ENCODE measurements at regions not wholly inside any gene's neighbourhood (a gene's known extent, or its start where the extent isn't known, plus 50 kb on each side); places are given as distances from the start of the nearest gene placed in this dataset.

DNA sequence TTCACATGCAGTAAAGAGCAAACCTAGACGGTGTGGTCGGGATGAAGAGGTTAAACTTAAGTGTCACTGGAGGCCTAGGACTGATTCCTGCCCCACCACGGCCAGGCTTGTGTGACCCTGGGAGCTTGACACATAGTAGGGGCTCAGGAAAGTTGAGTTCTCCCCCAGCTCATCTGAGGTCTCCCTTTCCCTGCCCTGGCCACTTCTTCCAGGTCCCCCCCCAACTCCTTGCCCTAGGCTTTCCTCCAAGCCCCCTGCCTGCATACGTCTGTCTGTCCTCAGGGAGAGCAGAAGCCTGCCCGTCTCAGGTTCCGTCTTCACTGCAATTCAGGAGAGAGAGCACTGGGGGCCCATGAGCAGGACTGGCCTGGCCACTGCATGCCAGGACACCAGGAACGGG lies 225.8 kb downstream of the PTPRU start:
- TF ChIP-seq, protein P1, sequence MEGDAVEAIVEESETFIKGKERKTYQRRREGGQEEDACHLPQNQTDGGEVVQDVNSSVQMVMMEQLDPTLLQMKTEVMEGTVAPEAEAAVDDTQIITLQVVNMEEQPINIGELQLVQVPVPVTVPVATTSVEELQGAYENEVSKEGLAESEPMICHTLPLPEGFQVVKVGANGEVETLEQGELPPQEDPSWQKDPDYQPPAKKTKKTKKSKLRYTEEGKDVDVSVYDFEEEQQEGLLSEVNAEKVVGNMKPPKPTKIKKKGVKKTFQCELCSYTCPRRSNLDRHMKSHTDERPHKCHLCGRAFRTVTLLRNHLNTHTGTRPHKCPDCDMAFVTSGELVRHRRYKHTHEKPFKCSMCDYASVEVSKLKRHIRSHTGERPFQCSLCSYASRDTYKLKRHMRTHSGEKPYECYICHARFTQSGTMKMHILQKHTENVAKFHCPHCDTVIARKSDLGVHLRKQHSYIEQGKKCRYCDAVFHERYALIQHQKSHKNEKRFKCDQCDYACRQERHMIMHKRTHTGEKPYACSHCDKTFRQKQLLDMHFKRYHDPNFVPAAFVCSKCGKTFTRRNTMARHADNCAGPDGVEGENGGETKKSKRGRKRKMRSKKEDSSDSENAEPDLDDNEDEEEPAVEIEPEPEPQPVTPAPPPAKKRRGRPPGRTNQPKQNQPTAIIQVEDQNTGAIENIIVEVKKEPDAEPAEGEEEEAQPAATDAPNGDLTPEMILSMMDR (conservative IDR thresholded peaks at IDR 0.05; ENCODE audit: low read length) = no peak
- TF ChIP-seq EZH2phosphoT487 (IDR thresholded peaks at IDR 0.05; ENCODE audit: borderline replicate concordance) = no peak
